ENCODE measurements at regions not wholly inside any gene's neighbourhood (a gene's known extent, or its start where the extent isn't known, plus 50 kb on each side); places are given as distances from the start of the nearest gene placed in this dataset.

DNA sequence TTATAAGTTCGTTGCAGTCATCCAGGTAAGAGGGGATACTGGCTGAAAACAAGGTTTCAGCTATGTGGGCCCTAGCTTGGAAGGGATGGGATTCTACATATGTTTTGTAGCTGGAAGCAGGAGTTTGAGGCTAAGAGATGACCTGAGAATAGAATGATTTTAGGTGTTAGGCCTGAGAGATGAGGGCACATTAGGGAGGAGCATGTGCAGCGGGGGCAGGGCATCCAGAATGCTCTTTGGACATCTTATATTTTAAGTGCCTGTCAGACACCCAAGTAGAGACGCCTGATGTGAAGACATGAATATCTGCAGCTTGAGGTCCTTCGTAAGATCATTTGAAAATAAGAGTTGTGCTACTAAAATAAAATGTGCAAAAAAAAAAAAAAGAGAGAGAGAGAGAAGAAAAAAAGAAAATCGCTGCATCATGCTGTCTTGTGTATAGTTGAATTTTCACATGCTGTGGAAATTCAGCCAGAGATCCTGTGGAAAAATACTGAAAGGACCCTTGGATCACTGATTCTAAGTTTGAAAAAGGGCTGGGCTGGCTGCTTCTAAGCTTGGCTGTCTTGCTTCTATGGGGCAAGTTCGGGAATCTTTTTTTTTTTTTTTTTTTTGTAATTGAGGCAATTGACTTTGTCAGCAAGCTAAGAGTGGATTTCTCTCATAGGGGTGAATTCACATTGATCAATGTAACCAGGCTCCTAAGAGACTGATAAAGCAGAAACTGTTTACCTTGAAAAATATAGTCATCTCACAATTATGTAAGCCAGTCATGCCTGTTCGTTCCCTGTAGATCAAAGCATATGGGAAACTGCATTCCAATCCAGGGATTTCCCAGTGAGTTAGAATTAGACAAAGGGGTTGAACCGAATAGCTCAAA lies 341.0 kb upstream of the GATB start:
- no peak overlapping the region for H3K27ac ChIP-seq
- DNase-seq (ENCODE audit: low spot score), result peak; percentile 74
- ChIA-PET POLR2A (ENCODE audit: low non-redundant PET) (no interaction called here), CTCF (interaction anchor here (0.6 kb wide), 1 partner anchor 37 kb away, joined by 4 read pairs; no protein-coding TSS in a partner anchor)
- TF ChIP-seq, protein P1, sequence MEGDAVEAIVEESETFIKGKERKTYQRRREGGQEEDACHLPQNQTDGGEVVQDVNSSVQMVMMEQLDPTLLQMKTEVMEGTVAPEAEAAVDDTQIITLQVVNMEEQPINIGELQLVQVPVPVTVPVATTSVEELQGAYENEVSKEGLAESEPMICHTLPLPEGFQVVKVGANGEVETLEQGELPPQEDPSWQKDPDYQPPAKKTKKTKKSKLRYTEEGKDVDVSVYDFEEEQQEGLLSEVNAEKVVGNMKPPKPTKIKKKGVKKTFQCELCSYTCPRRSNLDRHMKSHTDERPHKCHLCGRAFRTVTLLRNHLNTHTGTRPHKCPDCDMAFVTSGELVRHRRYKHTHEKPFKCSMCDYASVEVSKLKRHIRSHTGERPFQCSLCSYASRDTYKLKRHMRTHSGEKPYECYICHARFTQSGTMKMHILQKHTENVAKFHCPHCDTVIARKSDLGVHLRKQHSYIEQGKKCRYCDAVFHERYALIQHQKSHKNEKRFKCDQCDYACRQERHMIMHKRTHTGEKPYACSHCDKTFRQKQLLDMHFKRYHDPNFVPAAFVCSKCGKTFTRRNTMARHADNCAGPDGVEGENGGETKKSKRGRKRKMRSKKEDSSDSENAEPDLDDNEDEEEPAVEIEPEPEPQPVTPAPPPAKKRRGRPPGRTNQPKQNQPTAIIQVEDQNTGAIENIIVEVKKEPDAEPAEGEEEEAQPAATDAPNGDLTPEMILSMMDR (conservative IDR thresholded peaks at IDR 0.05; ENCODE audit: low read depth), result no peak

DNA sequence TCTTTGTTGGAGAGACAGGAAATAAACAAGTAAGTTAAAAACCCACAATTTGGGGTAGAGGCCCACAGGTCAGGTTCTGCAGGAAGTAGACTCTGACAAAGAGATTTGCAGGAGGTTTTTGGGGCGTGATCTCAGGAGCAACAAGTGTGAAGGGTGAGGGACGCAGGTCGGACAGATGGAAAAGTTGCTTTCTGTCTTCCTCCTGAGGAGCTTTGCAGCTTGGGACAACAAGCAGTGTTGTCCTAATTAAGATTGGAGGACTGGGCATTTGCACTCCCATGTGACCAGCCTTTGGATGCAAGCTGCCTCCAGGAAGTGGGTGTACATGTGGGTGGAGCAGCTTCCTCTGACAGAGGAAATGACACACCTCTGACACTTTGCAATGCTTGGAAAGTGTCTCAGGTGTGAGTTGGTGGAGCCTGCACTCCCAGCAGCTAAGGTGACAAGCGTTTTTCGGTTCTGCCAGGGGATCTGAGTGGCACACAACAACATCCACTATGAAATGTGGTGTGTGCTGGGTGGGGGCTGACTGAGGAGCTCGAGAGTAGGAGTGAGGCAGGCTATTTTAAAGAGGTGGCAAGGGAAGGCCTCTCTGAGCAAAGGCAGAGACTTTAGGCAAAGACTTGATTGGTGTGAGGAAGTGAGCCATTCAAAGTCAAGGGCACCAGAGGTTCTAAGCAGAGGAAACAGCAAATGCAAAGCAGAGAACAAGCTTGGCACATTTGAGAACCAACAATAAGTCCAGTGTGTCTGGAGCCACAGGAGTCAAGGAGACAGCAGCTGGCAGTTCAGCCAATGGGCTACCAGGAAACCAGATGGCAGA lies 339.8 kb upstream of the GATB start:
- POLR2A ChIA-PET (ENCODE audit: low non-redundant PET), result no interaction called here
- TF ChIP-seq, protein P1 (conservative IDR thresholded peaks at IDR 0.05; ENCODE audit: low read depth), result no peak
- peak; percentile 35 for DNase-seq (ENCODE audit: low spot score)
- CTCF ChIA-PET, result interaction anchor here (0.6 kb wide), 1 partner anchor 93 kb away, joined by 3 read pairs; no protein-coding TSS in a partner anchor
- H3K27ac ChIP-seq, result peak overlapping the region; percentile 20; the same call in 1 of the 2 replicates

DNA sequence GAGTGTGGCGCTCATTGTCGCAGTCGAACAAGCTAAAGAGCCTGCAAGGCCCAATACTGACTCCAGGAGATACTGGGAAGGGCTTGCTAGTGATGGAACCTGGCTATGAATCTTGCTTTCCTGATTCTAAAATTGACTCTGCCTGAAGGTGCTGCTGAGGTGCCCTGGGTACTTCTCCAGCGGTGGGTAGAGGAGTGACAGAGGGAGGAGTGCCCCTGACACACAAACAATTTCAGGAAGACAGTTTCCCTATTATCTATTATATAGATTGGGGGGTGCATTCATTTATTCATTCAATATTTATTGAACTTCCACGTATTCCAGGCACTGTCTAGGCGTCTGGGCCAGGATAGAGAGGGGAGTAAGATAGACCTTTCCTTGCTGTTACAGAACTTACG lies 339.2 kb upstream of the GATB start:
- ChIA-PET POLR2A (ENCODE audit: low non-redundant PET) (no interaction called here), CTCF (interaction anchor here (0.6 kb wide), 2 partner anchors 93 to 362 kb away, joined by 3 read pairs; no protein-coding TSS in a partner anchor)
- DNase-seq (ENCODE audit: low spot score), result no peak
- H3K27ac ChIP-seq, result no peak overlapping the region
- TF ChIP-seq, protein P1 (conservative IDR thresholded peaks at IDR 0.05; ENCODE audit: low read depth), result no peak

DNA sequence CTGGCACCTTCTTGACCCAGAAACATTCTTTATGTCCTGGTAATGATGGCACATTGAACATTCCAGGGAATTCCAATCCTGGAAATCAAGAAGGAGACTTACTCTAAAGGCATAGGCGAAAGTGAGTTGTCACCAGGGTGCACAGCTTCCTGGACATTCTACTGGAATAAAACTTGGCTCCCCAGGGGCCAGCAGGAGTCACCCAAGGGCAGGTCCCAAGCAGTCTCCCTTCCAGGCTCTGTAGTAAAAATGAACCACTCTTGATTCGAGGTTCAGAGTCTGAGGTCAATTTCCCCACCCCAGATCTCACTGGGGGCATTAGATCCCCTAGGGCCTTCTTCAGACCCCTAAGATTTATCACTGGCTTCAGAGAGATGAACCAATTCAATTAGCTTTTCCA lies 338.7 kb upstream of the GATB start:
- ChIA-PET POLR2A (ENCODE audit: low non-redundant PET) (no interaction called here), CTCF (interaction anchor here (0.6 kb wide), 1 partner anchor 362 kb away, joined by 3 read pairs; no protein-coding TSS in a partner anchor)
- TF ChIP-seq, protein P1 (conservative IDR thresholded peaks at IDR 0.05; ENCODE audit: low read depth), result no peak
- no peak overlapping the region for H3K27ac ChIP-seq
- DNase-seq (ENCODE audit: low spot score), result no peak

DNA sequence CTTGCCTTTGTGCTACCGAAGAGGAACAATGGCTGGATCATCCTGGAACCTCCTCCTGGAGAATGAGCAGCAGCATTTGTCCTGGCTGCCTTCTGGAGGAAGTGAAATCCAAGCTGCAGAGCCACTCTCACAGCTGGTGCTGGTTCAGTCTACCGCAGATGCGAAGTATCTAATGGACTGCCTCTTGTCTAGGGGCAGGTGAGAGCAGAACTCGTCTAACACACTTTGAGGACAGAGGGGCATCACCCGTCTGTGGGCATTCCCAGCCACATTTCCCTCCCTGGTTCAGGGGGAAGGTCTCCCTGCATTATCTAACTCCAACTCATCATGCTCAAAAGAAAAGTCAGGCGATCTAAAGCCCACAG lies 338.2 kb upstream of the GATB start:
- no peak overlapping the region for H3K27ac ChIP-seq
- no peak for DNase-seq (ENCODE audit: low spot score)
- POLR2A ChIA-PET (ENCODE audit: low non-redundant PET), result no interaction called here
- CTCF ChIA-PET, result no interaction called here
- TF ChIP-seq, protein P1 (conservative IDR thresholded peaks at IDR 0.05; ENCODE audit: low read depth), result no peak

DNA sequence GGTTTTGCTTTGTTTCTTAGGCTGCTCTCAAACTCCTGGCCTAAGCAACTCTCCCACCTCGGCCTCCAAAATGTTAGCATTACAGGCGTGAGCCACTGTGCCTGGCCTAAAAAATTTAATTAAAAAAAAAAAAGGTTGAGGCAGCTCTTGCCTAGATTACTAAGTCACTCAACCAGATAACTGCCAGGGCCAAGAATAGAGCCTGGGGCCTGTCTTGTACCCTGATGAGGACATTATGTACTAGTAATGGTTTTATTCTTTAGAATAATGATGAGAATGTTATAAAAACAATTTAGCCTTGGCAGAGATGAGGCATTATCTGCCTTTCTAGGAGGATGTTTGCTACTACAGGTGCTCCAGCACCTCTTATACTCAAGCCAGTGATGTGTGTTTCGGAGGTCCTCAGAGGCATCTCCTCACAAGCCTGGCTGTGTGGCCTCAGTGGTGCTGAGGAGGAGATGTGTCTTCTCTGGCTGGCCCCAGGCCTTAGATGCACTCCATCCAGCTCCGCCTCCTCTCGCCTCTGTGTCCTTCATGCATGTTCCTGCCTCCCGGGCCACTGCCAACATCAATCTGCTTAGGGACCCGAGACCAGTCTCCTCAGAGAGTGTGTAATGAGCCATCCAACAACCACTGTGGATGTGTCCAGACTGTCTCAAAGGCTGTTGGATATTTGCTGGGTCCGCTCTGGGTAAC lies 337.7 kb upstream of the GATB start:
- ChIA-PET POLR2A (ENCODE audit: low non-redundant PET) (no interaction called here), CTCF (no interaction called here)
- TF ChIP-seq, protein P1 (conservative IDR thresholded peaks at IDR 0.05; ENCODE audit: low read depth), result no peak
- H3K27ac ChIP-seq, result no peak overlapping the region
- no peak for DNase-seq (ENCODE audit: low spot score)
